K562 (cell line): ENCODE measurements at regions not wholly inside any gene's neighbourhood (a gene's known extent, or its start where the extent isn't known, plus 50 kb on each side); places are given as distances from the start of the nearest gene placed in this dataset.

Experiments
- ATAC-seq: fragments of 200-7000 bp; cut with Tn5 transposase; 3 replicates; pipeline ENCODE4 v1.9.1; 2020; ENCODE audit warnings: moderate library complexity
- BruUV-seq: library from RNA; stranded (reverse); fragments of 400-500 nt; replicated peaks from 2 replicates; lab custom pipeline; 2021; lab: Mats Ljungman, UMichigan
- CTCF ChIA-PET: fragments of 300-600 bp; formaldehyde crosslinking; extraction: SDS; loops from one replicate; lab custom pipeline; 2021; ENCODE audit warnings: low intra/inter-chr PET ratio; lab: Yijun Ruan, JAX
- POLR2A ChIA-PET: fragments of 300-600, 350-650 bp; sonication (Branson Sonifier 250); formaldehyde crosslinking; extraction: SDS; loops from one replicate; lab custom pipeline; 2021; ENCODE audit warnings: antibody characterized with exemption, inconsistent platforms; lab: Yijun Ruan, JAX
- DNase-seq, 4 experiments: peaks; one replicate each; pipeline versions ENCODE4 v3.0.0 to v3.0.0-alpha.2; 2011 to 2018; ENCODE audit warnings: low spot score in 3 of 4, mixed read lengths in 3 of 4; ENCODE audit errors: extremely low read depth in 1 of 4
- FAIRE-seq: peaks from 2 replicates; lab custom pipeline; 2011; peaks lifted over from hg19 to GRCh38; lab: Jason Lieb, UNC
- H2AFZ ChIP-seq: 2 replicates; pipeline ENCODE4 v1.6.0; 2011; ENCODE audit warnings: low read depth, low read length, control low read depth, inconsistent platforms
- H3K27ac ChIP-seq: fragments of 200-600 bp; 3 replicates; pipeline ENCODE4 v1.8.0; 2011; ENCODE audit warnings: low read depth, mild to moderate bottlenecking, control low read depth, inconsistent platforms, low read length, moderate library complexity, mixed read lengths; ENCODE audit errors: extremely low read depth
- H3K27me3 ChIP-seq, 2 experiments: fragments of 300-600 bp in 1 of 2; 2 replicates in 1 of 2; 3 replicates in 1 of 2; pipeline versions ENCODE4 v1.6.0 to v1.8.0; 2011; ENCODE audit warnings: inconsistent platforms in 2 of 2, low read length in 2 of 2, mild to moderate bottlenecking in 1 of 2, mixed read lengths in 1 of 2, moderate library complexity in 1 of 2; ENCODE audit not compliant: control insufficient read depth in 2 of 2, insufficient read depth in 2 of 2
- H3K36me3 ChIP-seq: fragments of 300-600 bp; 3 replicates; pipeline ENCODE4 v1.8.0; 2011; ENCODE audit warnings: mild to moderate bottlenecking, low read length, inconsistent platforms; ENCODE audit not compliant: control insufficient read depth, insufficient read depth
- H3K4me1 ChIP-seq, 2 experiments: fragments of 200-600 bp in 1 of 2; replicated peaks in 1 of 2; 2 replicates in 1 of 2; 3 replicates in 1 of 2; pipeline versions ENCODE4 v1.5.1 to v1.8.0; 2011; ENCODE audit warnings: inconsistent platforms in 2 of 2, low read length in 2 of 2, mild to moderate bottlenecking in 1 of 2, mixed read lengths in 1 of 2, moderate library complexity in 1 of 2; ENCODE audit not compliant: control insufficient read depth in 2 of 2, insufficient read depth in 2 of 2
- H3K4me2 ChIP-seq: 2 replicates; pipeline ENCODE4 v1.6.1; 2011; ENCODE audit warnings: low read length, control low read depth, inconsistent platforms, mixed read lengths; ENCODE audit not compliant: insufficient read depth
- H3K4me3 ChIP-seq: fragments of 200-600 bp; sonication (generic), shearing (Covaris generic); 2 replicates; pipeline ENCODE4 v1.5.1; 2016; ENCODE audit warnings: control low read depth, inconsistent platforms
- H3K79me2 ChIP-seq: fragments of 200-600 bp; 3 replicates; pipeline ENCODE4 v1.8.0; 2011; ENCODE audit warnings: low read length, inconsistent platforms; ENCODE audit not compliant: control insufficient read depth, insufficient read depth
- H3K9ac ChIP-seq, 2 experiments: 2 replicates each; pipeline versions ENCODE4 v1.6.0 to v1.6.1; 2011; ENCODE audit warnings: low read depth in 2 of 2, low read length in 2 of 2, control low read depth in 1 of 2, inconsistent platforms in 1 of 2, mild to moderate bottlenecking in 1 of 2, mixed read lengths in 1 of 2; ENCODE audit not compliant: insufficient read depth in 1 of 2
- H3K9me1 ChIP-seq: one replicate; pipeline ENCODE4 v1.6.0; 2011; ENCODE audit warnings: inconsistent platforms, mild to moderate bottlenecking, low read length, moderate library complexity; ENCODE audit not compliant: control insufficient read depth, insufficient read depth
- H3K9me3 ChIP-seq: replicated peaks from 2 replicates; pipeline ENCODE4 v1.5.1; 2011; ENCODE audit warnings: low read depth, low read length, inconsistent platforms; ENCODE audit not compliant: control insufficient read depth, insufficient read depth
- H4K20me1 ChIP-seq: replicated peaks from 2 replicates; pipeline ENCODE4 v1.6.1; 2011; ENCODE audit warnings: low read length, inconsistent platforms, mixed read lengths; ENCODE audit not compliant: control insufficient read depth, insufficient read depth
- KAT8 ChIP-seq: fragments of 450-650 bp; IDR thresholded peaks from 2 replicates; pipeline ENCODE4 v1.6.1; 2016; ENCODE audit warnings: low read depth, mild to moderate bottlenecking
- MEF2D ChIP-seq: conservative IDR thresholded peaks from 2 replicates; pipeline ENCODE4 v1.6.1; 2016; ENCODE audit warnings: low read depth, missing genetic modification characterization, missing compliant biosample characterization
- MTA1 ChIP-seq: fragments of 450-650 bp; IDR thresholded peaks from 2 replicates; pipeline ENCODE4 v1.6.1; 2017; ENCODE audit warnings: borderline replicate concordance
- RCOR1 ChIP-seq, 2 experiments: IDR thresholded peaks; 2 replicates each; pipeline ENCODE4 v1.6.1; 2012; ENCODE audit warnings: low read depth in 2 of 2, low read length in 2 of 2, borderline replicate concordance in 1 of 2, improper control_type of control experiment in 1 of 2
- YBX1 ChIP-seq: fragments of 450-650 bp; IDR thresholded peaks from 2 replicates; pipeline ENCODE4 v1.7.1; 2016; ENCODE audit warnings: mild to moderate bottlenecking
- ZNF699 ChIP-seq: fragments of 250-450 bp; sonication (Bioruptor Pico); IDR thresholded peaks from 2 replicates; pipeline ENCODE4 v1.8.0; 2021; ENCODE audit warnings: mild to moderate bottlenecking, moderate library complexity; ENCODE audit not compliant: insufficient replicate concordance
- WGBS: fragments of 100-300 bp; shearing (Covaris generic); methylation state at CpG from one replicate; pipeline ENCODE4 v1.1.6; 2016; ENCODE audit warnings: low coverage, mixed read lengths; ENCODE audit not compliant: insufficient coverage; ENCODE audit errors: missing lambda C conversion rate; 5-methylcytosine and 5-hydroxymethylcytosine counted together
- in situ Hi-C: fragments of 300-500 bp; cut with MboI; formaldehyde crosslinking; loops from 4 replicates; pipeline ENCODE4 v1.15.0; 2018; ENCODE audit warnings: inconsistent platforms, mixed read lengths
- intact Hi-C: fragments of 100-400 bp; cut with micrococcal nuclease; formaldehyde crosslinking; loops from 2 replicates; pipeline ENCODE4 v1.14.2; 2022
- TF ChIP-seq, protein P1 (sequence below): IDR thresholded peaks from 2 replicates; pipeline ENCODE4 v1.6.1; 2012; ENCODE audit warnings: low read depth, low read length, improper control_type of control experiment, borderline replicate concordance
- TF ChIP-seq, protein P2 (sequence below): fragments of 250-450 bp; sonication (Bioruptor Pico); IDR thresholded peaks from 2 replicates; pipeline ENCODE4 v1.5.0; 2021
- TF ChIP-seq, protein P3 (sequence below): sonication (generic); formaldehyde crosslinking; IDR thresholded peaks from 2 replicates; pipeline ENCODE4 v1.4.0; 2020; ENCODE audit warnings: mild to moderate bottlenecking, missing genetic modification reagents

DNA sequence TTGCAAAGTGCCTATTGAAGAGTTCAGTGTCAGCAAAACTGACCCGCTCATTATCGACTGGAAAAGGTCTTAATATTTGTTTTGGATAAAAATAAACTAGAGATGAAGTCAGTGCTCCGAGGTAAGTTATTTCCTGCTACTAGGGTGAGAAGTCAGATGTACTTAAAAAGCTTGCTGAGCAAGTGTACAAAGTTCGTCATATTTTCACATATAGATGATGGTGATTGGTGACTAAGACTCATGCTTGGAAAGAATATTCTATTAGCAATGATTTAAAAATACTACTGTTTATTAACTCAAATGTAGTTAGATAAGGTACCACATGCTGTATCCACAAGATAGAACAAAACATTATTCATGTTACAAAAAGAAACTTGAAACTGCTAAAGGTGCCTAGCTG lies 643.7 kb downstream of the GABRG2 start:
- FAIRE-seq (no peak), ATAC-seq (no peak), DNase-seq (no peak)
- no peaks in the 10 kb centered on the region for H3K79me2 ChIP-seq
- intact Hi-C loops, result no loop called here
- no peaks in the 10 kb centered on the region for H3K4me1 ChIP-seq
- no TSS peak for BruUV-seq
- no peak overlapping the region for H3K27ac ChIP-seq
- no peak overlapping the region for H2AFZ ChIP-seq
- H4K20me1 ChIP-seq, result no peaks in the 10 kb centered on the region
- H3K27me3 ChIP-seq, result no peaks in the 10 kb centered on the region
- 0% methylated on average over 4 of the region's 4 CpGs for WGBS
- CTCF ChIA-PET, result no interaction called here
- in situ Hi-C loops, result no loop called here
- POLR2A ChIA-PET, result no interaction called here
- no peak overlapping the region for H3K4me3 ChIP-seq
- H3K4me2 ChIP-seq, result no peak overlapping the region
- H3K9me3 ChIP-seq, result no peaks in the 10 kb centered on the region
- TF ChIP-seq MTA1 (no peak), RCOR1 (IDR thresholded peaks at IDR 0.05; ENCODE audit: borderline replicate concordance in 1 of 2, low read depth in 2 of 2, low read length in 2 of 2) (no peak), KAT8 (no peak), MEF2D (tag) (no peak), ZNF699 (CRISPR knock-in tag) (no peak), YBX1 (no peak)
- TF ChIP-seq, protein P1, sequence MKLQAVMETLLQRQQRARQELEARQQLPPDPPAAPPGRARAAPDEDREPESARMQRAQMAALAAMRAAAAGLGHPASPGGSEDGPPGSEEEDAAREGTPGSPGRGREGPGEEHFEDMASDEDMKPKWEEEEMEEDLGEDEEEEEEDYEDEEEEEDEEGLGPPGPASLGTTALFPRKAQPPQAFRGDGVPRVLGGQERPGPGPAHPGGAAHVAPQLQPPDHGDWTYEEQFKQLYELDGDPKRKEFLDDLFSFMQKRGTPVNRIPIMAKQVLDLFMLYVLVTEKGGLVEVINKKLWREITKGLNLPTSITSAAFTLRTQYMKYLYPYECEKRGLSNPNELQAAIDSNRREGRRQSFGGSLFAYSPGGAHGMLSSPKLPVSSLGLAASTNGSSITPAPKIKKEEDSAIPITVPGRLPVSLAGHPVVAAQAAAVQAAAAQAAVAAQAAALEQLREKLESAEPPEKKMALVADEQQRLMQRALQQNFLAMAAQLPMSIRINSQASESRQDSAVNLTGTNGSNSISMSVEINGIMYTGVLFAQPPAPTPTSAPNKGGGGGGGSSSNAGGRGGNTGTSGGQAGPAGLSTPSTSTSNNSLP, result no peak
- TF ChIP-seq, protein P2, sequence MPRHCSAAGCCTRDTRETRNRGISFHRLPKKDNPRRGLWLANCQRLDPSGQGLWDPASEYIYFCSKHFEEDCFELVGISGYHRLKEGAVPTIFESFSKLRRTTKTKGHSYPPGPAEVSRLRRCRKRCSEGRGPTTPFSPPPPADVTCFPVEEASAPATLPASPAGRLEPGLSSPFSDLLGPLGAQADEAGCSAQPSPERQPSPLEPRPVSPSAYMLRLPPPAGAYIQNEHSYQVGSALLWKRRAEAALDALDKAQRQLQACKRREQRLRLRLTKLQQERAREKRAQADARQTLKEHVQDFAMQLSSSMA, result no peak
- TF ChIP-seq, protein P3, sequence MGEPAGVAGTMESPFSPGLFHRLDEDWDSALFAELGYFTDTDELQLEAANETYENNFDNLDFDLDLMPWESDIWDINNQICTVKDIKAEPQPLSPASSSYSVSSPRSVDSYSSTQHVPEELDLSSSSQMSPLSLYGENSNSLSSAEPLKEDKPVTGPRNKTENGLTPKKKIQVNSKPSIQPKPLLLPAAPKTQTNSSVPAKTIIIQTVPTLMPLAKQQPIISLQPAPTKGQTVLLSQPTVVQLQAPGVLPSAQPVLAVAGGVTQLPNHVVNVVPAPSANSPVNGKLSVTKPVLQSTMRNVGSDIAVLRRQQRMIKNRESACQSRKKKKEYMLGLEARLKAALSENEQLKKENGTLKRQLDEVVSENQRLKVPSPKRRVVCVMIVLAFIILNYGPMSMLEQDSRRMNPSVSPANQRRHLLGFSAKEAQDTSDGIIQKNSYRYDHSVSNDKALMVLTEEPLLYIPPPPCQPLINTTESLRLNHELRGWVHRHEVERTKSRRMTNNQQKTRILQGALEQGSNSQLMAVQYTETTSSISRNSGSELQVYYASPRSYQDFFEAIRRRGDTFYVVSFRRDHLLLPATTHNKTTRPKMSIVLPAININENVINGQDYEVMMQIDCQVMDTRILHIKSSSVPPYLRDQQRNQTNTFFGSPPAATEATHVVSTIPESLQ (CRISPR knock-in tag), result no peak
- H3K9me1 ChIP-seq, result no peaks in the 10 kb centered on the region
- no peak overlapping the region for H3K9ac ChIP-seq
- no peaks in the 10 kb centered on the region for H3K36me3 ChIP-seq
